A549 (cell line): ENCODE measurements at regions not wholly inside any gene's neighbourhood (a gene's known extent, or its start where the extent isn't known, plus 50 kb on each side); places are given as distances from the start of the nearest gene placed in this dataset.

Experiments used
- CTCF ChIP-seq: fragments of >200 bp; sonication (Bioruptor Twin); formaldehyde crosslinking; IDR thresholded peaks from 3 replicates; pipeline ENCODE4 v1.5.1; 2016
- ELK1 ChIP-seq: fragments of 150-350 bp; IDR thresholded peaks from 2 replicates; pipeline ENCODE4 v1.6.1; 2014; ENCODE audit warnings: low read depth, mild to moderate bottlenecking, low read length
- EP300 ChIP-seq, 2 experiments: fragments of >200 bp; sonication (Bioruptor Twin); formaldehyde crosslinking; IDR thresholded peaks; 2 replicates in 1 of 2; 3 replicates in 1 of 2; pipeline ENCODE4 v1.6.1; 2016 to 2017
- HOXB5 ChIP-seq: fragments of 250-450 bp; sonication (Bioruptor Pico); IDR thresholded peaks from 2 replicates; pipeline ENCODE4 v1.5.0; 2020; ENCODE audit warnings: mild to moderate bottlenecking, moderate library complexity
- JUNB ChIP-seq: fragments of >200 bp; sonication (Bioruptor Twin); formaldehyde crosslinking; IDR thresholded peaks from 2 replicates; pipeline ENCODE4 v1.6.1; 2016
- MAX ChIP-seq: IDR thresholded peaks from 2 replicates; pipeline ENCODE4 v1.6.1; 2012
- MYC ChIP-seq: IDR thresholded peaks from 2 replicates; pipeline ENCODE4 v1.6.1; 2012; ENCODE audit warnings: mild to moderate bottlenecking, inconsistent platforms, low read length, improper control_type of control experiment, borderline replicate concordance
- POLR2A ChIP-seq: IDR thresholded peaks from 2 replicates; pipeline ENCODE4 v1.6.1; 2012; ENCODE audit warnings: mild to moderate bottlenecking, low read length
- RFX5 ChIP-seq: fragments of 450-650 bp; IDR thresholded peaks from 2 replicates; pipeline ENCODE4 v1.7.1; 2014; ENCODE audit warnings: antibody characterized with exemption, mild to moderate bottlenecking, moderate library complexity

GRCh38 chr16:49108611-49109010, 173.0 kb downstream of the CBLN1 start:
- no peak for TF ChIP-seq CTCF
- no peak for TF ChIP-seq EP300 (IDR thresholded peaks at IDR 0.05)
- TF ChIP-seq POLR2A: no peak
- no peak for TF ChIP-seq MAX
- no peak for TF ChIP-seq JUNB
- TF ChIP-seq RFX5: no peak
- no peak for TF ChIP-seq ELK1
- no peak for TF ChIP-seq HOXB5
- no peak for TF ChIP-seq MYC
